ENCODE measurements at regions not wholly inside any gene's neighbourhood (a gene's known extent, or its start where the extent isn't known, plus 50 kb on each side); places are given as distances from the start of the nearest gene placed in this dataset.

DNA sequence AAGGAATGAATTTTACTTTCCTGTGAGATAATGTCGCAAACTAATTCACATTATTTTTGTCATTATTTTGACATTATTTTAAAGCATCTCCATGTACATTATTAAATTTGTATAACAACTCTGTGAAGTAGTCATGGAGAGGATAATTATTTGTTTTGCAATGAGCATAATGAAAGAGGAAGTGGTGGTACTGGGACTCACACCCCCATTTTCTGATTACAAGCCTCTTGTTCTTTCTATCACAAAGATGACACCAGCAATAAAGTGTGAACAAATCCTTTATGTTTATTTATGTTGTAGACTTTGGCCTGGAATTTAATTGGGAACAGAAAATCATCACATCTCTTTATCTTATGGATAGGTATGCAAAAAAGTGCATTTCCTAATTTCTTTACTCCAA is 522.6 kb downstream of the TMEM135 start:
- TF ChIP-seq GATA3 (IDR thresholded peaks at IDR 0.05; ENCODE audit: low read depth, low read length) = no peak
- TF ChIP-seq GATA2 (IDR thresholded peaks at IDR 0.05; ENCODE audit: low read depth, low read length) = no peak
